ENCODE measurements at regions not wholly inside any gene's neighbourhood (a gene's known extent, or its start where the extent isn't known, plus 50 kb on each side); places are given as distances from the start of the nearest gene placed in this dataset.
"Not testable (repeated sequence)": the region's sequence is repeated elsewhere in the genome, so short reads cannot be mapped to it uniquely, and the experiment has no call there.

GRCh38 chr1:189696297-189696696, 781.4 kb downstream of the BRINP3 start:
- DNase-seq = no peak

- no peak for DNase-seq
These were observed 780.6 kb downstream of the BRINP3 start for GRCh38 chr1:189697113-189697512.

GRCh38 chr1:189701606-189702005, 776.1 kb downstream of the BRINP3 start:
- no peak for DNase-seq

- no peak for DNase-seq
These were observed 771.1 kb downstream of the BRINP3 start for GRCh38 chr1:189706594-189706993.

- DNase-seq = no peak
These were observed 769.0 kb downstream of the BRINP3 start for GRCh38 chr1:189708674-189709073.

GRCh38 chr1:189718147-189718795, 759.4 kb downstream of the BRINP3 start:
- DNase-seq = not testable (repeated sequence)

GRCh38 chr1:189726806-189727205, 750.9 kb downstream of the BRINP3 start:
- DNase-seq = no peak

GRCh38 chr1:189751311-189751710, 726.4 kb downstream of the BRINP3 start:
- no peak for DNase-seq

- DNase-seq = no peak
These were observed 725.1 kb downstream of the BRINP3 start for GRCh38 chr1:189752461-189752995.

GRCh38 chr1:189755100-189755499, 722.6 kb downstream of the BRINP3 start:
- DNase-seq = not testable (repeated sequence)

GRCh38 chr1:189764391-189765320, 713.0 kb downstream of the BRINP3 start:
- DNase-seq = no peak

GRCh38 chr1:189769448-189769847, 708.2 kb downstream of the BRINP3 start:
- no peak for DNase-seq

GRCh38 chr1:189774721-189775287, 702.9 kb downstream of the BRINP3 start:
- no peak for DNase-seq

- DNase-seq = no peak
These were observed 702.3 kb downstream of the BRINP3 start for GRCh38 chr1:189775343-189775742.

- DNase-seq = no peak
These were observed 698.6 kb downstream of the BRINP3 start for GRCh38 chr1:189779034-189779433.

- no peak for DNase-seq
These were observed 695.4 kb downstream of the BRINP3 start for GRCh38 chr1:189782295-189782694.

GRCh38 chr1:189783456-189783855, 694.2 kb downstream of the BRINP3 start:
- DNase-seq = no peak

GRCh38 chr1:189786761-189787160, 690.9 kb downstream of the BRINP3 start:
- no peak for DNase-seq

- DNase-seq = no peak
These were observed 690.5 kb downstream of the BRINP3 start for GRCh38 chr1:189787201-189787600.

GRCh38 chr1:189790335-189790734, 687.3 kb downstream of the BRINP3 start:
- peak in 1 of 2 experiments; percentile 1 for DNase-seq

- no peak for DNase-seq
These were observed 674.3 kb downstream of the BRINP3 start for GRCh38 chr1:189803364-189803763.

- no peak for DNase-seq
These were observed 673.3 kb downstream of the BRINP3 start for GRCh38 chr1:189804352-189804751.

GRCh38 chr1:189805735-189806134, 671.9 kb downstream of the BRINP3 start:
- DNase-seq = no peak

Measured in AML-193 (cell line).